ENCODE measurements at regions not wholly inside any gene's neighbourhood (a gene's known extent, or its start where the extent isn't known, plus 50 kb on each side); places are given as distances from the start of the nearest gene placed in this dataset.

DNA sequence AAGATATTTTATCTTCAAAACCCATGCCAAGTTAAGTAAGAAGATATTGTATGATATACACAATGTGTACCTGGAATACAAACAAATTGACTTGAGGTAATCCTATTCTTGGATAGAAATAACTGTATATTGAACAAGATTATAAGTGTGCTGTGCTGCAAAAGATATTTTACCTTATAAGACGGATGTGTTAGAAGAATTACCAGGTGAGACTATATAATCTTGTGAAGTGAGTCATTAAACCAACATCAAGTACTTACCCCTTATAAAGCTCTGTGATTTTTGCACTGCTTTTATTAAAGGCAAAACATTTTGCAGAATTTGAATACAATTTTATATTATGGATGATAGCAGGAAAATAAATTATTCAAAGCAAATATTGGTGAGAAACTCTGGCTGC is 570.0 kb downstream of the MMUT start:
- H3K36me3 Mint-ChIP-seq, result no peaks in the 10 kb centered on the region
- H3K4me1 Mint-ChIP-seq, result no peaks in the 10 kb centered on the region
- no peak overlapping the region for H3K4me3 Mint-ChIP-seq
- DNase-seq, result no peak
- ATAC-seq (replicated peaks in 1 of 4), result no peak
- Histone ChIP-seq H3K36me3 (ENCODE audit: control insufficient read depth in 2 of 2, extremely low read depth in 1 of 2, insufficient read depth in 1 of 2, low read length in 1 of 2) (no peaks in the 10 kb centered on the region), H3K27ac (ENCODE audit: low read length) (no peak overlapping the region), H3K9me3 (no peaks in the 10 kb centered on the region), H3K4me3 (ENCODE audit: control insufficient read depth in 1 of 2, extremely low read depth in 1 of 2, low read length in 1 of 2) (no peak overlapping the region), H3K4me1 (ENCODE audit: control insufficient read depth in 1 of 2, extremely low read depth in 1 of 2, insufficient read depth in 2 of 2, low read length in 2 of 2) (no peaks in the 10 kb centered on the region), H3K27me3 (replicated peaks in 1 of 2; ENCODE audit: control insufficient read depth in 2 of 2, extremely low read depth in 1 of 2, insufficient read depth in 2 of 2, low read length in 1 of 2) (no peaks in the 10 kb centered on the region)
- POLR2A ChIA-PET, result no interaction called here
- CTCF ChIA-PET, result no interaction called here
- H3K9me3 Mint-ChIP-seq, result peaks cover 3 to 16% (median 10%) of the 10 kb centered on the region in 3 donors
- WGBS (ENCODE audit: insufficient coverage), result no CpG with 5 or more reads among the region's 1 CpG
- H3K27me3 Mint-ChIP-seq, result no peaks in the 10 kb centered on the region
- H3K27ac Mint-ChIP-seq, result no peak overlapping the region

DNA sequence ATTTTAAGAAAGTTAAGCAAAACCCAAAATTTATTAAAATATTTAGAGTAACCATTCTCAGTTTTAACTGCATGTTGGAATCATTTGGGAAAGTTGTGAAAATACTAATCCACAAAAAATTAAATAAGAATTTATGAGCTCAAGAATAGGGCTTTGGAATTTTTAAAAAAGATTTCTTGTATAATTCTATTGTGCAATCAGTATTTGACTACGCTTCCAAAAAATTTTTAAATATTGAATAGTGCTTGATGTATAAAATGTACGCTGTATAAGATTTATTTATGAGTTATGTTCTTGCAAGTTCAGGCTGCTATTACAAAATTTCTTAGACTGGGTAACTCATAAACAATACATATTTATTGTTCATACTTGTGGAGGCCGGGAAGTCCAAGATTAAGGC is 571.7 kb downstream of the MMUT start:
- H3K36me3 ChIP-seq (ENCODE audit: control insufficient read depth in 2 of 2, extremely low read depth in 1 of 2, insufficient read depth in 1 of 2, low read length in 1 of 2), result no peaks in the 10 kb centered on the region
- H3K4me1 ChIP-seq (ENCODE audit: control insufficient read depth in 1 of 2, extremely low read depth in 1 of 2, insufficient read depth in 2 of 2, low read length in 2 of 2), result no peaks in the 10 kb centered on the region
- POLR2A ChIA-PET, result no interaction called here
- no peak overlapping the region for H3K27ac ChIP-seq (ENCODE audit: low read length)
- Mint-ChIP-seq H3K9me3 (peaks cover 4 to 14% (median 4%) of the 10 kb centered on the region in 3 donors), H3K27ac (no peak overlapping the region), H3K36me3 (no peaks in the 10 kb centered on the region), H3K4me3 (no peak overlapping the region), H3K4me1 (no peaks in the 10 kb centered on the region), H3K27me3 (no peaks in the 10 kb centered on the region)
- H3K4me3 ChIP-seq (ENCODE audit: control insufficient read depth in 1 of 2, extremely low read depth in 1 of 2, low read length in 1 of 2), result no peak overlapping the region
- no CpG with 5 or more reads among the region's 3 CpGs for WGBS (ENCODE audit: insufficient coverage)
- no peaks in the 10 kb centered on the region for H3K9me3 ChIP-seq
- CTCF ChIA-PET, result no interaction called here
- H3K27me3 ChIP-seq (replicated peaks in 1 of 2; ENCODE audit: control insufficient read depth in 2 of 2, extremely low read depth in 1 of 2, insufficient read depth in 2 of 2, low read length in 1 of 2), result no peaks in the 10 kb centered on the region
- DNase-seq (no peak), ATAC-seq (replicated peaks in 1 of 4) (no peak)

- H3K36me3 Mint-ChIP-seq, result no peaks in the 10 kb centered on the region
- Histone ChIP-seq H3K27ac (ENCODE audit: low read length) (no peak overlapping the region), H3K4me3 (ENCODE audit: control insufficient read depth in 1 of 2, extremely low read depth in 1 of 2, low read length in 1 of 2) (no peak overlapping the region), H3K9me3 (no peaks in the 10 kb centered on the region), H3K4me1 (ENCODE audit: control insufficient read depth in 1 of 2, extremely low read depth in 1 of 2, insufficient read depth in 2 of 2, low read length in 2 of 2) (no peaks in the 10 kb centered on the region), H3K27me3 (replicated peaks in 1 of 2; ENCODE audit: control insufficient read depth in 2 of 2, extremely low read depth in 1 of 2, insufficient read depth in 2 of 2, low read length in 1 of 2) (no peaks in the 10 kb centered on the region), H3K36me3 (ENCODE audit: control insufficient read depth in 2 of 2, extremely low read depth in 1 of 2, insufficient read depth in 1 of 2, low read length in 1 of 2) (no peaks in the 10 kb centered on the region)
- POLR2A ChIA-PET, result no interaction called here
- CTCF ChIA-PET, result no interaction called here
- no peak for ATAC-seq (replicated peaks in 1 of 4)
- no peaks in the 10 kb centered on the region for H3K27me3 Mint-ChIP-seq
- no peak overlapping the region for H3K4me3 Mint-ChIP-seq
- DNase-seq, result no peak
- peaks cover 7 to 14% (median 8%) of the 10 kb centered on the region in 3 donors for H3K9me3 Mint-ChIP-seq
- no peaks in the 10 kb centered on the region for H3K4me1 Mint-ChIP-seq
- H3K27ac Mint-ChIP-seq, result no peak overlapping the region
- WGBS (ENCODE audit: insufficient coverage), result no CpG with 5 or more reads among the region's 2 CpGs
Measured at GRCh38 chr6:48889429-48889828, 573.6 kb downstream of the MMUT start.

- no peaks in the 10 kb centered on the region for H3K36me3 ChIP-seq (ENCODE audit: control insufficient read depth in 2 of 2, extremely low read depth in 1 of 2, insufficient read depth in 1 of 2, low read length in 1 of 2)
- DNase-seq, result no peak
- ChIA-PET CTCF (no interaction called here), POLR2A (no interaction called here)
- H3K4me3 Mint-ChIP-seq, result no peak overlapping the region
- H3K27me3 Mint-ChIP-seq, result no peaks in the 10 kb centered on the region
- H3K27me3 ChIP-seq (replicated peaks in 1 of 2; ENCODE audit: control insufficient read depth in 2 of 2, extremely low read depth in 1 of 2, insufficient read depth in 2 of 2, low read length in 1 of 2), result no peaks in the 10 kb centered on the region
- no peak overlapping the region for H3K27ac Mint-ChIP-seq
- no peaks in the 10 kb centered on the region for H3K9me3 ChIP-seq
- no peak overlapping the region for H3K27ac ChIP-seq (ENCODE audit: low read length)
- no peak overlapping the region for H3K4me3 ChIP-seq (ENCODE audit: control insufficient read depth in 1 of 2, extremely low read depth in 1 of 2, low read length in 1 of 2)
- no peaks in the 10 kb centered on the region for H3K4me1 Mint-ChIP-seq
- no peaks in the 10 kb centered on the region for H3K36me3 Mint-ChIP-seq
- no peak for ATAC-seq (replicated peaks in 1 of 4)
- H3K9me3 Mint-ChIP-seq, result peaks cover 10 to 20% (median 14%) of the 10 kb centered on the region in 3 donors
- H3K4me1 ChIP-seq (ENCODE audit: control insufficient read depth in 1 of 2, extremely low read depth in 1 of 2, insufficient read depth in 2 of 2, low read length in 2 of 2), result no peaks in the 10 kb centered on the region
Measured at GRCh38 chr6:48883116-48883515, 579.9 kb downstream of the MMUT start.

- no CpG with 5 or more reads among the region's 1 CpG for WGBS (ENCODE audit: insufficient coverage)
- Histone ChIP-seq H3K36me3 (ENCODE audit: control insufficient read depth in 2 of 2, extremely low read depth in 1 of 2, insufficient read depth in 1 of 2, low read length in 1 of 2) (no peaks in the 10 kb centered on the region), H3K4me1 (ENCODE audit: control insufficient read depth in 1 of 2, extremely low read depth in 1 of 2, insufficient read depth in 2 of 2, low read length in 2 of 2) (no peaks in the 10 kb centered on the region), H3K27me3 (replicated peaks in 1 of 2; ENCODE audit: control insufficient read depth in 2 of 2, extremely low read depth in 1 of 2, insufficient read depth in 2 of 2, low read length in 1 of 2) (no peaks in the 10 kb centered on the region), H3K9me3 (no peaks in the 10 kb centered on the region), H3K4me3 (ENCODE audit: control insufficient read depth in 1 of 2, extremely low read depth in 1 of 2, low read length in 1 of 2) (no peak overlapping the region), H3K27ac (ENCODE audit: low read length) (no peak overlapping the region)
- H3K4me3 Mint-ChIP-seq, result no peak overlapping the region
- no peaks in the 10 kb centered on the region for H3K36me3 Mint-ChIP-seq
- CTCF ChIA-PET, result no interaction called here
- peaks cover 10 to 24% (median 12%) of the 10 kb centered on the region in 3 donors for H3K9me3 Mint-ChIP-seq
- H3K27ac Mint-ChIP-seq, result no peak overlapping the region
- no peaks in the 10 kb centered on the region for H3K27me3 Mint-ChIP-seq
- H3K4me1 Mint-ChIP-seq, result no peaks in the 10 kb centered on the region
- POLR2A ChIA-PET, result no interaction called here
- DNase-seq, result no peak
- no peak for ATAC-seq (replicated peaks in 1 of 4)
Measured at GRCh38 chr6:48881551-48881950, 581.5 kb downstream of the MMUT start.

GRCh38 chr6:48869595-48869994 is 593.5 kb downstream of the MMUT start:
- no peaks in the 10 kb centered on the region for H3K4me1 ChIP-seq (ENCODE audit: control insufficient read depth in 1 of 2, extremely low read depth in 1 of 2, insufficient read depth in 2 of 2, low read length in 2 of 2)
- H3K4me3 ChIP-seq (ENCODE audit: control insufficient read depth in 1 of 2, extremely low read depth in 1 of 2, low read length in 1 of 2), result no peak overlapping the region
- no peak for DNase-seq
- no peak for ATAC-seq (replicated peaks in 1 of 4)
- no peak overlapping the region for H3K4me3 Mint-ChIP-seq
- ChIA-PET POLR2A (no interaction called here), CTCF (no interaction called here)
- no peaks in the 10 kb centered on the region for H3K9me3 ChIP-seq
- no peaks in the 10 kb centered on the region for H3K27me3 ChIP-seq (replicated peaks in 1 of 2; ENCODE audit: control insufficient read depth in 2 of 2, extremely low read depth in 1 of 2, insufficient read depth in 2 of 2, low read length in 1 of 2)
- H3K9me3 Mint-ChIP-seq, result peaks cover 8 to 20% (median 12%) of the 10 kb centered on the region in 3 donors
- no CpG with 5 or more reads among the region's 1 CpG for WGBS (ENCODE audit: insufficient coverage)
- H3K4me1 Mint-ChIP-seq, result no peaks in the 10 kb centered on the region
- H3K27ac Mint-ChIP-seq, result no peak overlapping the region
- no peaks in the 10 kb centered on the region for H3K27me3 Mint-ChIP-seq
- no peak overlapping the region for H3K27ac ChIP-seq (ENCODE audit: low read length)
- no peaks in the 10 kb centered on the region for H3K36me3 ChIP-seq (ENCODE audit: control insufficient read depth in 2 of 2, extremely low read depth in 1 of 2, insufficient read depth in 1 of 2, low read length in 1 of 2)
- H3K36me3 Mint-ChIP-seq, result no peaks in the 10 kb centered on the region

- ATAC-seq (replicated peaks in 1 of 4) (no peak), DNase-seq (no peak)
- CTCF ChIA-PET, result interaction anchor here in 1 of 2 donors (0.6 kb wide), 1 partner anchor 142 kb away, joined by 3 read pairs; no protein-coding TSS in a partner anchor
- no peaks in the 10 kb centered on the region for H3K36me3 ChIP-seq (ENCODE audit: control insufficient read depth in 2 of 2, extremely low read depth in 1 of 2, insufficient read depth in 1 of 2, low read length in 1 of 2)
- no peak overlapping the region for H3K27ac Mint-ChIP-seq
- WGBS (ENCODE audit: insufficient coverage), result no CpG with 5 or more reads among the region's 3 CpGs
- peaks cover 8 to 13% (median 9%) of the 10 kb centered on the region in 3 donors for H3K9me3 Mint-ChIP-seq
- H3K4me3 Mint-ChIP-seq, result no peak overlapping the region
- H3K36me3 Mint-ChIP-seq, result no peaks in the 10 kb centered on the region
- no peaks in the 10 kb centered on the region for H3K27me3 ChIP-seq (replicated peaks in 1 of 2; ENCODE audit: control insufficient read depth in 2 of 2, extremely low read depth in 1 of 2, insufficient read depth in 2 of 2, low read length in 1 of 2)
- H3K27me3 Mint-ChIP-seq, result no peaks in the 10 kb centered on the region
- POLR2A ChIA-PET, result no interaction called here
- no peaks in the 10 kb centered on the region for H3K9me3 ChIP-seq
- no peaks in the 10 kb centered on the region for H3K4me1 Mint-ChIP-seq
- H3K4me3 ChIP-seq (ENCODE audit: control insufficient read depth in 1 of 2, extremely low read depth in 1 of 2, low read length in 1 of 2), result no peak overlapping the region
- no peaks in the 10 kb centered on the region for H3K4me1 ChIP-seq (ENCODE audit: control insufficient read depth in 1 of 2, extremely low read depth in 1 of 2, insufficient read depth in 2 of 2, low read length in 2 of 2)
- no peak overlapping the region for H3K27ac ChIP-seq (ENCODE audit: low read length)
Measured at GRCh38 chr6:48866682-48867081, 596.4 kb downstream of the MMUT start.
